ENCODE measurements at regions not wholly inside any gene's neighbourhood (a gene's known extent, or its start where the extent isn't known, plus 50 kb on each side); places are given as distances from the start of the nearest gene placed in this dataset.

GRCh38 chr3:18675197-18675596 is 250.1 kb upstream of the SATB1 start:
- no peak for DNase-seq (ENCODE audit: low spot score)

GRCh38 chr3:18672561-18672960 is 247.4 kb upstream of the SATB1 start:
- no peak for DNase-seq (ENCODE audit: low spot score)

GRCh38 chr3:18670759-18671158 is 245.6 kb upstream of the SATB1 start:
- no peak for DNase-seq (ENCODE audit: low spot score)

GRCh38 chr3:18669374-18669773 is 244.2 kb upstream of the SATB1 start:
- DNase-seq (ENCODE audit: low spot score): no peak

GRCh38 chr3:18667552-18667951 is 242.4 kb upstream of the SATB1 start:
- no peak for DNase-seq (ENCODE audit: low spot score)

- no peak for DNase-seq (ENCODE audit: low spot score)
Measured at GRCh38 chr3:18666655-18667054, 241.5 kb upstream of the SATB1 start.

- no peak for DNase-seq (ENCODE audit: low spot score)
Measured at GRCh38 chr3:18660059-18660458, 234.9 kb upstream of the SATB1 start.

GRCh38 chr3:18657858-18658820 is 233.0 kb upstream of the SATB1 start:
- no peak for DNase-seq (ENCODE audit: low spot score)

GRCh38 chr3:18656866-18657265 is 231.7 kb upstream of the SATB1 start:
- DNase-seq (ENCODE audit: low spot score): no peak

- DNase-seq (ENCODE audit: low spot score): no peak
Measured at GRCh38 chr3:18656410-18656809, 231.3 kb upstream of the SATB1 start.

GRCh38 chr3:18655827-18656226 is 230.7 kb upstream of the SATB1 start:
- no peak for DNase-seq (ENCODE audit: low spot score)

- DNase-seq (ENCODE audit: low spot score): no peak
Measured at GRCh38 chr3:18652781-18653180, 227.6 kb upstream of the SATB1 start.

GRCh38 chr3:18650731-18651130 is 225.6 kb upstream of the SATB1 start:
- no peak for DNase-seq (ENCODE audit: low spot score)

GRCh38 chr3:18649666-18650363 is 224.7 kb upstream of the SATB1 start:
- DNase-seq (ENCODE audit: low spot score): no peak

- no peak for DNase-seq (ENCODE audit: low spot score)
Measured at GRCh38 chr3:18648868-18649462, 223.8 kb upstream of the SATB1 start.

- DNase-seq (ENCODE audit: low spot score): no peak
Measured at GRCh38 chr3:18648159-18648558, 223.0 kb upstream of the SATB1 start.

- no peak for DNase-seq (ENCODE audit: low spot score)
Measured at GRCh38 chr3:18645619-18646018, 220.5 kb upstream of the SATB1 start.

- no peak for DNase-seq (ENCODE audit: low spot score)
Measured at GRCh38 chr3:18643281-18643680, 218.1 kb upstream of the SATB1 start.

- DNase-seq (ENCODE audit: low spot score): no peak
Measured at GRCh38 chr3:18641916-18642315, 216.8 kb upstream of the SATB1 start.

- DNase-seq (ENCODE audit: low spot score): no peak
Measured at GRCh38 chr3:18635215-18635614, 210.1 kb upstream of the SATB1 start.

- DNase-seq (ENCODE audit: low spot score): no peak
Measured at GRCh38 chr3:18634461-18634860, 209.3 kb upstream of the SATB1 start.

GRCh38 chr3:18633002-18633401 is 207.9 kb upstream of the SATB1 start:
- no peak for DNase-seq (ENCODE audit: low spot score)

- DNase-seq (ENCODE audit: low spot score): no peak
Measured at GRCh38 chr3:18630295-18630694, 205.2 kb upstream of the SATB1 start.

Data from ureter (tissue), 1 donor.